ENCODE measurements at regions not wholly inside any gene's neighbourhood (a gene's known extent, or its start where the extent isn't known, plus 50 kb on each side); places are given as distances from the start of the nearest gene placed in this dataset.

- TF ChIP-seq YY1 (IDR thresholded peaks at IDR 0.05; ENCODE audit: borderline replicate concordance in 1 of 3, control insufficient read depth in 1 of 3, extremely low read depth in 1 of 3, insufficient read depth in 3 of 3, insufficient read length in 1 of 3, insufficient replicate concordance in 2 of 3, low read depth in 1 of 3, low read length in 2 of 3) = no peak
- TF ChIP-seq ELK1 (CRISPR knock-in tag; IDR thresholded peaks at IDR 0.05) = no peak
- TF ChIP-seq ZFP36 (IDR thresholded peaks at IDR 0.05; ENCODE audit: low read depth, low read length, partially characterized antibody) = no peak
- TF ChIP-seq TAF7 (tag; IDR thresholded peaks at IDR 0.05) = no peak
- no peak for TF ChIP-seq RAD21 (CRISPR knock-in tag; conservative IDR thresholded peaks at IDR 0.05 in 1 of 2, IDR thresholded peaks at IDR 0.05 in 1 of 2)
- no peak for TF ChIP-seq ZNF589 (CRISPR knock-in tag; IDR thresholded peaks at IDR 0.05; ENCODE audit: low read depth)
- no peak for TF ChIP-seq ARHGAP35 (IDR thresholded peaks at IDR 0.05; ENCODE audit: partially characterized antibody)
- TF ChIP-seq POLR2G (IDR thresholded peaks at IDR 0.05; ENCODE audit: low read depth, low read length) = no peak
- TF ChIP-seq RFX5 (IDR thresholded peaks at IDR 0.05; ENCODE audit: low read depth, low read length) = no peak
- TF ChIP-seq TBL1XR1 (IDR thresholded peaks at IDR 0.05; ENCODE audit: low read length in 2 of 2) = no peak
- TF ChIP-seq SIN3A (IDR thresholded peaks at IDR 0.05; ENCODE audit: borderline replicate concordance in 2 of 2, control insufficient read depth in 1 of 2, low read depth in 2 of 2, low read length in 2 of 2) = no peak
- TF ChIP-seq KLF1 (tag; IDR thresholded peaks at IDR 0.05) = no peak
- no peak for TF ChIP-seq E2F5 (CRISPR knock-in tag; IDR thresholded peaks at IDR 0.05)
- TF ChIP-seq RBM22 (IDR thresholded peaks at IDR 0.05; ENCODE audit: low read depth, low read length, poor library complexity, severe bottlenecking) = no peak
Measured at GRCh38 chr14:45810152-45810872, 557.3 kb upstream of the MIS18BP1 start.
